Anterior cingulate cortex (tissue), 58 donors: ENCODE measurements at regions not wholly inside any gene's neighbourhood (a gene's known extent, or its start where the extent isn't known, plus 50 kb on each side); places are given as distances from the start of the nearest gene placed in this dataset.

Experiments used
- DNase-seq, 58 donors: peaks; one replicate each; lab custom pipeline; 2025; lab: John Stamatoyannopoulos, UW

- no peak for DNase-seq
Measured at GRCh38 chr12:4223273-4223845, 50.2 kb upstream of the CCND2 start.

GRCh38 chr12:4221258-4221620, 52.3 kb upstream of the CCND2 start:
- DNase-seq: no peak

GRCh38 chr12:4220536-4221257, 52.9 kb upstream of the CCND2 start:
- no peak for DNase-seq

- no peak for DNase-seq
Measured at GRCh38 chr12:4217091-4217490, 56.5 kb upstream of the CCND2 start.

- no peak for DNase-seq
Measured at GRCh38 chr12:4216187-4216927, 57.2 kb upstream of the CCND2 start.

- peak in 41 of 58 donors; percentile 2 to 61 (median 25) for DNase-seq
Measured at GRCh38 chr12:4215229-4216186, 58.1 kb upstream of the CCND2 start.

- DNase-seq: no peak
Measured at GRCh38 chr12:4214877-4215228, 58.7 kb upstream of the CCND2 start.

GRCh38 chr12:4213471-4213870, 60.1 kb upstream of the CCND2 start:
- DNase-seq: no peak

GRCh38 chr12:4212845-4213244, 60.7 kb upstream of the CCND2 start:
- no peak for DNase-seq

GRCh38 chr12:4211372-4211771, 62.2 kb upstream of the CCND2 start:
- no peak for DNase-seq

GRCh38 chr12:4210183-4210582, 63.4 kb upstream of the CCND2 start:
- no peak for DNase-seq

- DNase-seq: no peak
Measured at GRCh38 chr12:4206470-4206869, 67.1 kb upstream of the CCND2 start.

GRCh38 chr12:4203772-4204376, 69.7 kb upstream of the CCND2 start:
- DNase-seq: no peak

- no peak for DNase-seq
Measured at GRCh38 chr12:4202918-4203317, 70.6 kb upstream of the CCND2 start.

GRCh38 chr12:4202487-4202886, 71.1 kb upstream of the CCND2 start:
- DNase-seq: no peak

GRCh38 chr12:4201333-4202100, 72.0 kb upstream of the CCND2 start:
- DNase-seq: no peak

GRCh38 chr12:4197922-4198763, 75.4 kb upstream of the CCND2 start:
- no peak for DNase-seq

- no peak for DNase-seq
Measured at GRCh38 chr12:4196805-4197420, 76.6 kb upstream of the CCND2 start.
